Embryonic facial prominence (tissue), 1 donor: ENCODE measurements at regions not wholly inside any gene's neighbourhood (a gene's known extent, or its start where the extent isn't known, plus 50 kb on each side); places are given as distances from the start of the nearest gene placed in this dataset.

Experiments
- DNase-seq: peaks from one replicate; pipeline ENCODE4 v3.0.0-alpha.2; 2016; ENCODE audit errors: extremely low spot score

GRCh38 chr3:28816017-28816416, 464.9 kb upstream of the RBMS3 start:
- DNase-seq = no peak

DNA sequence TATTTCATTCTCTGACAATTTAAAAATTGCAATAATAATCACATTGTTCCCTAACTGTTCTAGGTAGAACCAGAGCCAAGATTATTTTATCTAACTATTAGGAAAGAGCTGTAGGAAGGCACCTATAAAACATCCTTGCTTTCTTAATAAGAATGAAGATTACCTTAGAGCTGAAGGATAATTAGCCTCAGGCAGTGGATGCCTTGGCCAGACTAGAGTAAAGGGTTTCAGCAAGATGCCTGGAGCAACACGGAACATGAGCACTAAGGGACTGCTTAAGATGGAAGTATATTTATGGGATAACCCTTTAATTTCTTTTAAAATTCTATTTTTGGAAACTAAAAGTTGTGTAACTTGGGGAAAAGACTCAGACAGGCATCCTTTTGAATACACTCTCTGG, 456.6 kb upstream of the RBMS3 start:
- no peak for DNase-seq

- DNase-seq = no peak
Measured at GRCh38 chr3:28826840-28827239, 454.0 kb upstream of the RBMS3 start.

GRCh38 chr3:28835249-28835648, 445.6 kb upstream of the RBMS3 start:
- no peak for DNase-seq

- DNase-seq = no peak
Measured at GRCh38 chr3:28835751-28836150, 445.1 kb upstream of the RBMS3 start.

DNA sequence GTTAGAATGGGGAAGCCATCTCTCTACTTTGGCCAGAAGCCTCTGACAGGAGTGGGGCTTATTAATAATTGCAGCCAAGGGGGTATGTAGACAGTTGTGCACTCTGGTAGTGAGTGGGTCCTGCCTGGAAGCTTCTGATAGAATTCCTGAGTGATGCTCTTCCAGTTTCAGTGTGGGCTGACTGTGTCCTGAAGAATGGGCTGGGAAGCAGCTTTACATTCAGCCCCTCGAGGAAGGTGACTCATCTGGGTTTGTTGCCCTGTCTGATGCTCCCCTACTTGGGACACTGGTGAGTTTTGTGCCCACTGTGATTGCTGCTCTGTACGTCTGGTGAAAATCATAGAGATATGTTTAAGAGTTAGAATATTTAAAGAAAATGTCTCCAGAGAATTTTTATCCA, 444.7 kb upstream of the RBMS3 start:
- no peak for DNase-seq

GRCh38 chr3:28840976-28841376, 439.9 kb upstream of the RBMS3 start:
- no peak for DNase-seq

DNA sequence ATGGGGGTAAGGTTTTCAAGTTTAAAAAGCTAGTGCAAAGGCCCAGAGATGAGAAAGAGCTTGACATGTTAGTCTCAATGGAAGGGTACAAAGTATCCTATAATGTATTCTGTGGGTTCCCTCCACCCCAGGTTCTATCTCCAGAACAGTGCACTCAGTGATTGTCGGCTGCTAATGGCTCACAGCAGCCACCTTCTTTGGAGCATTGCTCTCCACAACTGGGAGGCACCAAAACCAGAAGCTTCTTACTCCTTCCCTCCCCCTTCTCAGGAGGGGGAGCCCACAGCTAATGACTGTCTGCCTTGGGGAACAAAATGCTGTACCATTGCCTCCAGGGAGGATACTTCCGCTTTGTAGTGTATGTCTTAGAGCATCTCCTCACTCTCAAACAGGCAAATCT, 439.4 kb upstream of the RBMS3 start:
- no peak for DNase-seq

DNA sequence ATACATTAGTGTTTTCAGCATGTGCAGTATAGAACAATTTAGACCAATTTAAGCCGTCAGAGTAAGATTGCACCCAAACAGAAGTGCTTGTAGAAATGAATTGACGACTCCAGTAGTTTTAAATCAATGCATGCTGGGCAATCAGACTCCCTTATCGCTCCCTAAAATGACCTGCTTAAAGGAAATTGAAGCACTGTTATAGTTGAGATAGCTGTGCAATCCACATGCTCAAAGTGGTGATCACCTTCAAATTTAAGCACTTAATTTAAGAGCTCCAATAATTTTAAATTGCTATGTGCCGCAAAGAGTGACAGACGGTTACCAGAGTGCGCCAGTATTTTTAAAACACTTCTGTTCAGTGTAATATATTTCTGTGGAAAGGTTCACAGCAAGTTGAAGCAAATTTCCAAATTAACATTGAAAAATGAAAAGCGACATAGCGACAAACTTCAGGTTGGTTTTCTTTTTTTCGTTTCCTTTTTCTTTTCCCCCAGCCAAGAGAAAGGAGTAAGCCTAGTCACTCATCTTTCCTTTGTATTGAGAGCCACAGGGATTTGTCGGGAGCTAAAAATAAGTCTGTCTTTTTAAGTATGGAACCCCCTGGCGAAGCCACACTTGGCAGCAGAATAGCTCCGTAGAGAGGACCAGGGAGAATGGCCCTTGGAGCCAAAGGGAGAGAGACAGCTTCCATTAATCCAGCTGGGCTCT, 436.4 kb upstream of the RBMS3 start:
- no peak for DNase-seq

GRCh38 chr3:28845006-28845324, 435.9 kb upstream of the RBMS3 start:
- no peak for DNase-seq

GRCh38 chr3:28846971-28847478, 433.8 kb upstream of the RBMS3 start:
- no peak for DNase-seq

GRCh38 chr3:28847736-28848135, 433.1 kb upstream of the RBMS3 start:
- no peak for DNase-seq

GRCh38 chr3:28850186-28850585, 430.7 kb upstream of the RBMS3 start:
- DNase-seq = no peak

GRCh38 chr3:28853830-28854229, 427.0 kb upstream of the RBMS3 start:
- no peak for DNase-seq

GRCh38 chr3:28856796-28857195, 424.1 kb upstream of the RBMS3 start:
- DNase-seq = no peak

DNA sequence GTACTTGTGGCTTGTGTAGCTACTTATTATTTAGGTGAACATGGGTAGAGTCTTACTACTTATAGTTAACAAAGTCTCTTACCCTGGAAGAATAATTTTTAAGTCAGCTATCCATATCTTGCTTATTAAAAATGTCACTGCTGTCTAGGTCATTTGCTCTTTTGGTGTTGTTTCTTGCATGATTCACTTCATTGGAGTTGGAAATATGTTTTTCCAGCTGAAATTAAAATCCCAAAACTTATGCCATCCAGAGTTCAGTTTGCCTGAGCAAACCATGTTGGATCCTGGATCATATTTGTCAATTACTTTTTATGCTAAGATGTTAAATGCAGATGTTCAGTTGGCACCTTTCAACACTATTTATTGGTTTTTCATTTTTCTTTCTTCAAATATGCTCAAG, 421.0 kb upstream of the RBMS3 start:
- DNase-seq = no peak

DNA sequence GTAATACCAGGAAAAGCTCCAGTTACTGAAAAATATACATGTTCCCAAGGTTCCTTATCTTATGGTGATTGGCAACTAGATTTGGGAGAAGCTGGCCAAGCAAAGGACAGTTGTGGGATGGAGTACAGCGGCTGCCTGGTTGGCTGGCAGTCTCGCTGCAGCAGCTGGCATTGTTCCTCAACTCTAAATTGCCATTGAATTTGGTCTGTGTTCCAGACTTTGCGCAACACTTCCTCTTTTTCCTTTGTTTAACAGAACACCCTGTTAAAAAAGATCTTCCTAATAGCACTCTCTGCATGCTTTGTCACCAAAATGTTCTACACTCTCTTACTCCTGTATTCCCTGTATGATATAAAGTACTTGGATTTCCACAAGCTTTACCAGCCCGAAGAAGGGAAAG, 420.6 kb upstream of the RBMS3 start:
- no peak for DNase-seq

DNA sequence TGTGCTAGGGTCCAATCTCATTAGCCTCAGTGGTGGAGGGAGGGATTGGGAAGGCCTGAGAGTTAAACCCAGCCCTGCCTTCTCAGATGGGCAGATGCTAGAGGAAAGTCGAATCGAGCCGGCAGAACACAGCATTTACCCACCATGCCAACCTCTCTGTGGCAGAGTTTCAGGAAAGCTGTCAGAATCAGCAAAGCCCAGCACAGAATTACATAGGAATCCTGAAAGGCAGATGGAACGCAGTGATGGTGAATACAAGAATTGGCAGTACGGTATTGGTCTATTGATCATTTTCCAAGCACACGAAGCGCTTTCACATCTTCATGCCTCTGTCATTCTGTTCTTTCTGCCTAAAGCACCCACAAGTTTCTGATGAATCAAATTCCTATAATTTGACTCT, 417.7 kb upstream of the RBMS3 start:
- no peak for DNase-seq

DNA sequence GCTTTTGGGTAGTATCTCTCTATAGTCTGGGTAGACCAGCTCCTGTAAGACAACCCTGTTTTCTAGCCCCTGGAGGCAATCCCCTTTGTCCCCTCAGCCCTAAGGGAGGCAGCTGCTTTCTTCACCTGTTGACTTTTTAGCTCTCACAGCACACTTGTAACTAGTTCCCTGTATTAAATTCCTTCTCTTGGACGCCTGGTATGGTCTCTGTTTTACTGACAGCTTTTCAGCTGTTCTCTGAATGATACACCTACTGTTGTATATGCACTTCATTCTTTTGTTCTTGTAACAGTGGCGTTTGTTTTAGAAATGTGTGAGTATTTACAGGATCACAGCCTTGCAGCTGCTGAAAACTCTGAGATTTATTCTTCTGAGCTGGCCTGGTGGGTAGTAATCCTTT, 413.0 kb upstream of the RBMS3 start:
- DNase-seq = no peak

GRCh38 chr3:28868897-28869296, 412.0 kb upstream of the RBMS3 start:
- no peak for DNase-seq

DNA sequence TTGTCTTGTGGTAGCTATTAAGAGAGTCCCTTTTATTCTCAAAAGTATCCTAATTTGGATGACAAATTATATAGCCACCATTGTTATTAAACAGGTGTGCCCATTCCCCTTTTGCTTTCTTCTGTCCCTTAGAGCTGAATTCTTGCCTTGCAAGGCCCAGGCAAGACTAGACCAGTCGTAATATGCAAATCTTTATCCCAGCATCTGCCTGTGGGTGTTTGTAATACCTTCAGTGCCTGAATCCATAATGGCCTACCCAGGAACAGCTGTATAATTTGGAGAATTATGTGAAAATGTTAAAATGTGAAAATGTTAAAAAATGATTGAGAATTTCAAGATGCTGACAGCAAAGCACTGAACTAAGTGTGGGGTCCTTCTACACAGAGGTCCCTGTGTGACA, 403.0 kb upstream of the RBMS3 start:
- DNase-seq = no peak

GRCh38 chr3:28890373-28890772, 390.5 kb upstream of the RBMS3 start:
- no peak for DNase-seq

- DNase-seq = no peak
Measured at GRCh38 chr3:28891485-28891884, 389.4 kb upstream of the RBMS3 start.

- DNase-seq = no peak
Measured at GRCh38 chr3:28900301-28900700, 380.6 kb upstream of the RBMS3 start.
